HuH-7.5 (cell line): ENCODE measurements at regions not wholly inside any gene's neighbourhood (a gene's known extent, or its start where the extent isn't known, plus 50 kb on each side); places are given as distances from the start of the nearest gene placed in this dataset.
"Not testable (repeated sequence)": the region's sequence is repeated elsewhere in the genome, so short reads cannot be mapped to it uniquely, and the experiment has no call there.

ENCODE experiments used
- DNase-seq: peaks from one replicate; pipeline ENCODE4 v3.0.0; 2011; ENCODE audit warnings: low spot score

GRCh38 chr10:33473688-33474087 is 139.2 kb upstream of the NRP1 start:
- DNase-seq = no peak

GRCh38 chr10:33468006-33468405 is 133.5 kb upstream of the NRP1 start:
- not testable (repeated sequence) for DNase-seq

GRCh38 chr10:33465747-33466146 is 131.3 kb upstream of the NRP1 start:
- DNase-seq = no peak

GRCh38 chr10:33463011-33463410 is 128.5 kb upstream of the NRP1 start:
- no peak for DNase-seq

DNA sequence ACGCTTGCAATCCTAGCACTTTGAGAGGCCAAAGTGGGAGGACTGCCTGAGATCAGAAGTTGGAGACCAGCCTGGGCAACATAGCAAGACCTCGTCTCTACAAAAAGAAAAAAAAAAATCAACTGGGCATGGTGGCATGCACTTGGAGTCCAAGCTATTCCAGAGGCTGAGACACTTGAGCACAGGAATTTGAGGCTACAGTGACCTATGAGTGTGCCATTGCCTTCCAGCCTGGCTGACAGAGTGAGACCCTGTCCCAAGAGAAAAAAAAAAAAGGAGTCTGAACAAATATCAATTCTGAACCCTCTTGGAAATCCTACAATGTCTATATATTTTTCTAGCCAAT is 126.8 kb upstream of the NRP1 start:
- DNase-seq = no peak

DNA sequence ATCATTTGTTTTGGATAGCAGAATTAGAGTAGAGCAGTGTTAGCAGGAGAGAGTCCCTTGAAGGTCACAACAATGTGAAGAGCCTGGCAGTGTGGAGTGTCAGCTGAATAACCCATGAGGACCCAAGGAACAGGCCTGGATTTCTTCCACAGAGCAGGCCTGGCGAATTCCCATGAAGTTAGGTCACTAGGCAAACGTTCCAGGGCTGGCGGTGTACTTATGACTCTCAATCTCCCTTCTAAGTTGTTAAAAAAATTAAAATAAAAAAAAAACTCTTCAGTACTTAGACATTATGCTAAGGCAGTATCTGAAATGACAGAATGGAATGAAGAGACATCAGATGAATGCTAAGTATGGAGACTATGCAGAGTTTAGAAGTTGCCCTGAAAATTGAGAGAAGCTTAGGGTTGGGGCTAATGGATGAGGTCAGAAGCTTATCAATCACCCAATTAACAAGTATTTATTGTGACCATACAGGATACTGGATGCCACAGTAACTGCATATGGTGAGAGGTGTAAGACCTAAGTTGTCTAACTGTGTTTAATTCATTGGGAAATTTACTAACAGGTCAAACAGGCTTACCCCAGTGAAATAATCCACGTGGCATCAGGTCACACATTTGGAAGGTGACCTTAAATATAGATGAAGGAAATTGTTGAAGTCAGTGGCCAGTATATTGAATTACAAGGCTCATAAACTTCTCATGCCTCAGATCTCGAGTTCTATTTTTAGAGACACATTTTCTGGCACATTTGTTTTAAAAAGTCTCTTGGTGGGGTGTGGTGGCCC is 126.2 kb upstream of the NRP1 start:
- no peak for DNase-seq

DNA sequence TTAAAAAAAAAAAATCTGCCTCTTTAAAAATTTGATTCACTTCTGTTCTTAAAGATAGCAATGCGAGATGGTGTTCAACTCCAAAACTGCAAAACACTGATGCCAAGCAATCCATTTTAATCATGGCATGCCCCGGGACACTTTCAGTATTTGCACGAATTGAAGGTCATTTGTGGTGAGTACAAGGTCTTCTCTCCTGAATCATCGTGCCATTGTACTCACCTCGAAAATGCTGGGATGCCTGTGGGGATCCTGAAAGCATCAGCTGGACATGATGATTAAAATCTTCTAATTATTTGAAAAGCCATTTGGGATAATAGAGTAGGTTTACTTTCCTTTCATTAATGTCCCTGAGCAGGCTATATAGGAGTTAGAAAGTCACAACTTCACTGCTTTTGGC is 125.1 kb upstream of the NRP1 start:
- no peak for DNase-seq

- no peak for DNase-seq
Observed at GRCh38 chr10:33455029-33455428, 120.6 kb upstream of the NRP1 start.

DNA sequence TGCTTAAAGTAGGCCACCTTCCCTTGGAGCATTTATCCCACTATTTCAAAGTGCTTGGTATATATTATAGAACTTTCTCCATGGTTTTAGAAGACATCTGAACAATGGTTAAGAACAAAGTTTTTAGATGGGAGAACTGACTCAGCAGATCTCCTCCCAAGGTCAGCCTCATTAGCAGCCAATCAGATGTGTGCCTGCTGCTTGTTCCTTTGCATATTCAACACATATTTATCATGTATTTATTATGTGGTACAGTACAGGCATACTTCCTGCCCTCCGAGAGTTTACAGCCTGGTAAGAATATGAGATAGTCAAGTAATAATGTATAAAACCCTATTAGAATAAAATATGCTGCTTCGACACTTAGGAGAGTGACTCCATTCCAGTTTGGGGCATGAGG is 120.1 kb upstream of the NRP1 start:
- no peak for DNase-seq

GRCh38 chr10:33453081-33454025 is 118.9 kb upstream of the NRP1 start:
- no peak for DNase-seq

GRCh38 chr10:33448421-33449140 is 114.1 kb upstream of the NRP1 start:
- DNase-seq = no peak

- DNase-seq = no peak
Observed at GRCh38 chr10:33441561-33441960, 107.1 kb upstream of the NRP1 start.

- no peak for DNase-seq
Observed at GRCh38 chr10:33434933-33435332, 100.5 kb upstream of the NRP1 start.

DNA sequence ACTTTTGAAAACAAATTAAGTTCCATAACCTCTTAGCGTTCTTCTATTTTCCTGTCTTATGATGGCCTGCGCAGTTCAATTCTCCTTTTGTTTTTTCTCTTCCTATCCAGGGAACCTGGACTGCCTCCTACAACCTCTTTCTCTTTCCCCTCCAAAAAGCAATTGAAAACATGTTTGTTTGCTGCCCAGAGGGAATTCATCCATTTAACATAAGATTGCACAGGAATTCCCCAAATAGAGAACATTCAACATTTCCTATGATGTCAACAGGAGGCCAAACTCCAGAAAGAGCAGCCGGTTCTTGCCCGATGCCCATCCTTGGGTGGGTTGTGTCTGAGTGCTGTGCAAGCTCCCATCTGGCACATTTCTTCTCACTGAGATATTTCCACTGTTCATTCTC is 94.2 kb upstream of the NRP1 start:
- no peak for DNase-seq

DNA sequence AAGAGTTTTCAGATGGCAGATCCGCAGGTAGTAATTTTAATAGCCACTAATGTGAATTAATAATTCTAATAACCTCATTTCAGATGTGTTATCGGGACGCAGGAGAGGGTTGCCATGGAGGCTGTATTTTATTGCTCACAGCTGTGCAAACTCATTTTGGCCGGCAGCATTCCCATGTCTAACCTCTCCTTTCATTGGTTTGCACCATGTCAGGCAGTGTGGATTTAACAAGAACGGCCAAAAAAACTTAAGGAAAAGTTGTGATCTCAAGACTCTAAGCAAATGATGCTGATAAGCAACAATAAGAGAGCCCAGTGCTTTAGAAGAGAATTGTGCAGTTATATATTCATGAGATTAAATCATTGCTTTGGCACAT is 88.7 kb upstream of the NRP1 start:
- no peak for DNase-seq

GRCh38 chr10:33422471-33423153 is 88.1 kb upstream of the NRP1 start:
- DNase-seq = no peak

GRCh38 chr10:33421789-33422462 is 87.5 kb upstream of the NRP1 start:
- peak; percentile 3 for DNase-seq

GRCh38 chr10:33419311-33419710 is 84.8 kb upstream of the NRP1 start:
- DNase-seq = no peak

DNA sequence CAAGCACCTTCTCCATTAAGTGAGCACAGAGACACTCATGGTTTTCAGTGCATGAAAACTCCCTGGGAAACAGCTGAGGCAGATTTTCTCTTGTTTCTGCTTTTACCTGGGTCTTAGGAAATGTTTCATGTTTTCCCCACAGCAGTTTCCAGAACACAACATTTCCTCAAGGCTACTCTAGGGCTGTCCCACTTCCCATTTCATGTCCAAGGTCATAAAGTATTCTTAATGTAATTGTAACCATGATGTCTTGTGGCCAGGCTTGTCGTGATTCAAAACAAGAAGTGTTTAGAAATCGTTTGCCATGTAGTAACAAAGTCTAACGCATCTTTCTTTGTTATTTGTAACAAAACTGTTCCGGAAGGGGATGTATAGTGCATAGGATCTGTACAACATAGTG is 83.8 kb upstream of the NRP1 start:
- DNase-seq = no peak

- DNase-seq = no peak
Observed at GRCh38 chr10:33416691-33417090, 82.2 kb upstream of the NRP1 start.

DNA sequence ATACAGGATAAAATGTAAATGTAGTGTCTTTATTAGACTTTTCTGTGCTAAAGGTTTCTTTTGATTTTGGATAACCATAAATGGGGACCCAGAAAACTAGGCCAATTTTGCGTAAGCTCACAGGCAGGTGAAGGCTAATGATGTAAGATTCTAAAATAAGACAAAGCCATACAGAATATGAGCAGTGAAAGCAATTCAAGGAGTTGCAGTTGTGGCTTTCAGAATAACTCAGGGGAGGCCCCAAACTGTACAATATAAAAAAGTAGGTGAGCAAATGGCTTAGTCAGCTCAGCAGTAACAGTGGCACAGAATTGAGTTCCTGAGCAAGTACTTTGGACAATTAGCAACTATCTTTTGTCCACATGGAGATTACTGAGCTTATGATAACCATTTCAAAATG is 81.7 kb upstream of the NRP1 start:
- no peak for DNase-seq

- no peak for DNase-seq
Observed at GRCh38 chr10:33414841-33415240, 80.4 kb upstream of the NRP1 start.
